Epidermal melanocyte (primary cell): ENCODE measurements at regions not wholly inside any gene's neighbourhood (a gene's known extent, or its start where the extent isn't known, plus 50 kb on each side); places are given as distances from the start of the nearest gene placed in this dataset.

Source experiments
- DNase-seq: peaks from one replicate; pipeline ENCODE4 v3.0.0; 2011; ENCODE audit warnings: low spot score; ENCODE audit not compliant: insufficient read length

GRCh38 chr2:76268902-76269620, 558.3 kb upstream of the GCFC2 start:
- no peak for DNase-seq

GRCh38 chr2:76268484-76268883, 557.8 kb upstream of the GCFC2 start:
- no peak for DNase-seq

- no peak for DNase-seq
Observed at GRCh38 chr2:76257802-76258201, 547.1 kb upstream of the GCFC2 start.

GRCh38 chr2:76256458-76257088, 545.9 kb upstream of the GCFC2 start:
- no peak for DNase-seq

GRCh38 chr2:76252704-76253103, 542.0 kb upstream of the GCFC2 start:
- no peak for DNase-seq

GRCh38 chr2:76251342-76251741, 540.6 kb upstream of the GCFC2 start:
- DNase-seq, result no peak

- no peak for DNase-seq
Observed at GRCh38 chr2:76247006-76247405, 536.3 kb upstream of the GCFC2 start.

GRCh38 chr2:76211991-76212985, 501.6 kb upstream of the GCFC2 start:
- DNase-seq, result no peak

GRCh38 chr2:76210551-76210950, 499.8 kb upstream of the GCFC2 start:
- no peak for DNase-seq

GRCh38 chr2:76204048-76204447, 493.3 kb upstream of the GCFC2 start:
- no peak for DNase-seq

GRCh38 chr2:76202866-76203265, 492.2 kb upstream of the GCFC2 start:
- DNase-seq, result no peak

GRCh38 chr2:76197842-76198448, 487.2 kb upstream of the GCFC2 start:
- no peak for DNase-seq

- no peak for DNase-seq
Observed at GRCh38 chr2:76197428-76197827, 486.7 kb upstream of the GCFC2 start.

GRCh38 chr2:76194031-76194775, 483.5 kb upstream of the GCFC2 start:
- DNase-seq, result no peak

GRCh38 chr2:76193089-76193488, 482.4 kb upstream of the GCFC2 start:
- no peak for DNase-seq

GRCh38 chr2:76188334-76189008, 477.8 kb upstream of the GCFC2 start:
- no peak for DNase-seq

- DNase-seq, result no peak
Observed at GRCh38 chr2:76187415-76187814, 476.7 kb upstream of the GCFC2 start.

- no peak for DNase-seq
Observed at GRCh38 chr2:76180676-76181075, 470.0 kb upstream of the GCFC2 start.

- DNase-seq, result no peak
Observed at GRCh38 chr2:76178610-76179009, 467.9 kb upstream of the GCFC2 start.

- DNase-seq, result no peak
Observed at GRCh38 chr2:76175295-76175694, 464.6 kb upstream of the GCFC2 start.
